ENCODE measurements at regions not wholly inside any gene's neighbourhood (a gene's known extent, or its start where the extent isn't known, plus 50 kb on each side); places are given as distances from the start of the nearest gene placed in this dataset.

GRCh38 chr14:82094829-82095345, 561.2 kb upstream of the SEL1L start:
- DNase-seq (ENCODE audit: low read depth), result peak; percentile 32
- TF ChIP-seq, protein P1, sequence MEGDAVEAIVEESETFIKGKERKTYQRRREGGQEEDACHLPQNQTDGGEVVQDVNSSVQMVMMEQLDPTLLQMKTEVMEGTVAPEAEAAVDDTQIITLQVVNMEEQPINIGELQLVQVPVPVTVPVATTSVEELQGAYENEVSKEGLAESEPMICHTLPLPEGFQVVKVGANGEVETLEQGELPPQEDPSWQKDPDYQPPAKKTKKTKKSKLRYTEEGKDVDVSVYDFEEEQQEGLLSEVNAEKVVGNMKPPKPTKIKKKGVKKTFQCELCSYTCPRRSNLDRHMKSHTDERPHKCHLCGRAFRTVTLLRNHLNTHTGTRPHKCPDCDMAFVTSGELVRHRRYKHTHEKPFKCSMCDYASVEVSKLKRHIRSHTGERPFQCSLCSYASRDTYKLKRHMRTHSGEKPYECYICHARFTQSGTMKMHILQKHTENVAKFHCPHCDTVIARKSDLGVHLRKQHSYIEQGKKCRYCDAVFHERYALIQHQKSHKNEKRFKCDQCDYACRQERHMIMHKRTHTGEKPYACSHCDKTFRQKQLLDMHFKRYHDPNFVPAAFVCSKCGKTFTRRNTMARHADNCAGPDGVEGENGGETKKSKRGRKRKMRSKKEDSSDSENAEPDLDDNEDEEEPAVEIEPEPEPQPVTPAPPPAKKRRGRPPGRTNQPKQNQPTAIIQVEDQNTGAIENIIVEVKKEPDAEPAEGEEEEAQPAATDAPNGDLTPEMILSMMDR (IDR thresholded peaks at IDR 0.05; ENCODE audit: control insufficient read depth, extremely low read depth, insufficient read depth), result no peak
- H3K4me3 ChIP-seq (ENCODE audit: low read depth, low read length), result no peak overlapping the region

DNA sequence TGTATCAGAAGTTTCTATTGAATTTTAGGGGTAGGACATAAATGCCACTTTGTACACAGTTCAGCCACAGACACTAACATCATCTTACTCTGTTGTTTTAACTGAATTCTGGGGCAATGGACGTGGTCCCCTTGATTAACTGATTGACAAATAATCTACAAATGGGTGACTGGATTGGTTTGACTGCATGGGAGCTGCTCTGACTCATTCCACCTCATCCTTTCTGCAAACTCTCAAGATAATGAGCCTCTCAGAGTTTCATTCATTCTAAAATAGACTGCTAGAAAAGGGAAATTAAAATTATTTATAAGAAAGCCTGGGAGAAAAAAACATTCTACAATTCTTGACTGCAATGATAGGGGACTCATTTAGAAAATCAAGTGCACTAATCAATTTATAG, 570.4 kb upstream of the SEL1L start:
- H3K4me3 ChIP-seq (ENCODE audit: low read depth, low read length), result no peak overlapping the region
- TF ChIP-seq, protein P1 (IDR thresholded peaks at IDR 0.05; ENCODE audit: control insufficient read depth, extremely low read depth, insufficient read depth), result no peak
- no peak for DNase-seq (ENCODE audit: low read depth)

- H3K4me3 ChIP-seq (ENCODE audit: low read depth, low read length), result no peak overlapping the region
- DNase-seq (ENCODE audit: low read depth), result no peak
- TF ChIP-seq, protein P1 (IDR thresholded peaks at IDR 0.05; ENCODE audit: control insufficient read depth, extremely low read depth, insufficient read depth), result no peak
Measured at GRCh38 chr14:82112210-82112839, 578.7 kb upstream of the SEL1L start.

GRCh38 chr14:82113007-82113406, 579.4 kb upstream of the SEL1L start:
- no peak for DNase-seq (ENCODE audit: low read depth)
- no peak overlapping the region for H3K4me3 ChIP-seq (ENCODE audit: low read depth, low read length)
- TF ChIP-seq, protein P1 (IDR thresholded peaks at IDR 0.05; ENCODE audit: control insufficient read depth, extremely low read depth, insufficient read depth), result no peak

DNA sequence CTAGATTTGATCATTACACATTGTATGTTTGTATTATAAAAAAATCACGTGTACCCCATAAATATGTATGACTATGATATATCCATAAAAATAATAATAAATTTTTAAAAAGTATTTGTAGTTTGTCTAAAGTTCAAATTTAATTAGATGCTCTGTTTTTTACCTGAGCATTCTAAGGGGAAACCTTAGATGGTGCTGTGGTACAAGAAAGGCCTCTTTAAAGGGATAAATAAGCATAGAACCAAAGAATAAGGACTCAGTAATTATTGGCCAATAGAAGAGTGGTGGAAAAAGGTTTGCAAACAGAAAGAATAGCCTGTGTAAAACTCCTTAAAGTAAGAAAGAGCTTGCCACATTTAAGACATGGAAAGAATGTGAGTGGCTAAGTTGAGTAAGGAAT, 580.1 kb upstream of the SEL1L start:
- no peak overlapping the region for H3K4me3 ChIP-seq (ENCODE audit: low read depth, low read length)
- TF ChIP-seq, protein P1 (IDR thresholded peaks at IDR 0.05; ENCODE audit: control insufficient read depth, extremely low read depth, insufficient read depth), result peak; percentile 23; the same call in 1 of the 2 replicates
- no peak for DNase-seq (ENCODE audit: low read depth)

DNA sequence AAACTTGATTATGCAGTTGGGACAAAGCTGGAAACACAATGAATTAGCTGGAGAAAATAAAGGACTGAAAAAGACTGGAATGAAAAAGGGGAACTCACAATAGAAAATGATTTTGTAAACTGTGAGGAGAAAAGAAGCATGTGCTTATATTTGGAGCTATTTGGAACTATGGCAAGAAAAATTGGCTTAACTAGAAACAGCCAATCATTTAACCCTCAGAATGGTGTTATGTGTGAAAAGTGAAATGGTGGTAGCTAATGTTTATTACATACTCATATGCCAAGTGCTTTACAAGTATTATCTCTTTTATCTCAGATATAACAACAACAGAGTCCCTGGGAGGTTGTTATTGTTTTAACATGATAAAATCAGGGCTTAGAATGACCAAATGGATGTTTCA, 583.1 kb upstream of the SEL1L start:
- no peak overlapping the region for H3K4me3 ChIP-seq (ENCODE audit: low read depth, low read length)
- no peak for DNase-seq (ENCODE audit: low read depth)
- TF ChIP-seq, protein P1 (IDR thresholded peaks at IDR 0.05; ENCODE audit: control insufficient read depth, extremely low read depth, insufficient read depth), result no peak

DNA sequence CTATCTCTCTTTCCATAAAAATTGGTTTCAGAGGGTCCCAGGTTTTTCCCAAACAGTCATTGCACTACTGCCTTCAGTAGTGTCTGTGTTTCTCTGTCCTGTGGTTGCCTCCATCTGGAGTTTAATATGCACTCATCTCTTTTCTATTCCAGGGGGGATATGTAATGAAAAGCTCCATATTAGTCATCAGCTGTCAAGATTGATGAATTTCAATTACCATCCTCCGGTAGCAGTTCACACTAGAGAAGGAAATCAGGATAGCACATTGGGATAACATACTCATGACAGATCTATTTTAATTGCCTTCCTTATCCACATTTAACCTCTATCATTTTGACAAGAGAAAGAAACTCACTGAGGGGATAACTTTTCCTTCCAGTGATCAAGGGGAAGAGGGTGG, 589.0 kb upstream of the SEL1L start:
- DNase-seq (ENCODE audit: low read depth), result no peak
- TF ChIP-seq, protein P1 (IDR thresholded peaks at IDR 0.05; ENCODE audit: control insufficient read depth, extremely low read depth, insufficient read depth), result no peak
- H3K4me3 ChIP-seq (ENCODE audit: low read depth, low read length), result no peak overlapping the region

All from LNCaP clone FGC (cell line).